ENCODE measurements at regions not wholly inside any gene's neighbourhood (a gene's known extent, or its start where the extent isn't known, plus 50 kb on each side); places are given as distances from the start of the nearest gene placed in this dataset.
A peak's percentile ranks its signal among the peaks of the same experiment; 100 is the strongest.

- H3K9ac ChIP-seq (ENCODE audit: low read length): no peak overlapping the region
- TF ChIP-seq POLR2AphosphoS5 (IDR thresholded peaks at IDR 0.05) (peak; percentile 47), SMC3 (conservative IDR thresholded peaks at IDR 0.05; ENCODE audit: poor library complexity) (no peak)
- H4K20me1 ChIP-seq (ENCODE audit: insufficient read depth): no peaks in the 10 kb centered on the region
- H3K36me3 ChIP-seq (ENCODE audit: insufficient read depth, low read length): no peaks in the 10 kb centered on the region
- H3F3A ChIP-seq (ENCODE audit: insufficient read depth, low read length, poor library complexity, severe bottlenecking): no peaks in the 10 kb centered on the region
- H3K4me2 ChIP-seq (ENCODE audit: low read length): no peak overlapping the region
- H3K27me3 ChIP-seq (ENCODE audit: insufficient read depth, low read depth, low read length): no peaks in the 10 kb centered on the region
- no peaks in the 10 kb centered on the region for H3K9me3 ChIP-seq (ENCODE audit: low read length)
- H3K9me2 ChIP-seq (ENCODE audit: insufficient read depth, low read length): no peaks in the 10 kb centered on the region
- H2AFZ ChIP-seq (ENCODE audit: low read depth, low read length): no peak overlapping the region
- H3K79me2 ChIP-seq (replicated peaks; ENCODE audit: insufficient read depth, low read length): no peaks in the 10 kb centered on the region
- H3K4me3 ChIP-seq (ENCODE audit: low read length): no peak overlapping the region
- no peak overlapping the region for H3K27ac ChIP-seq (ENCODE audit: low read length)
Observed at GRCh38 chr1:80566123-80566522, 1234.6 kb upstream of the ADGRL2 start.

GRCh38 chr1:80565406-80565805, 1235.3 kb upstream of the ADGRL2 start:
- Histone ChIP-seq H3K27ac (ENCODE audit: low read length) (no peak overlapping the region), H3K79me2 (replicated peaks; ENCODE audit: insufficient read depth, low read length) (no peaks in the 10 kb centered on the region), H3F3A (ENCODE audit: insufficient read depth, low read length, poor library complexity, severe bottlenecking) (no peaks in the 10 kb centered on the region), H4K20me1 (ENCODE audit: insufficient read depth) (no peaks in the 10 kb centered on the region), H2AFZ (ENCODE audit: low read depth, low read length) (no peak overlapping the region), H3K36me3 (ENCODE audit: insufficient read depth, low read length) (no peaks in the 10 kb centered on the region), H3K27me3 (ENCODE audit: insufficient read depth, low read depth, low read length) (no peaks in the 10 kb centered on the region), H3K9me2 (ENCODE audit: insufficient read depth, low read length) (no peaks in the 10 kb centered on the region), H3K4me2 (ENCODE audit: low read length) (no peak overlapping the region), H3K9ac (ENCODE audit: low read length) (no peak overlapping the region), H3K4me3 (ENCODE audit: low read length) (no peak overlapping the region), H3K9me3 (ENCODE audit: low read length) (no peaks in the 10 kb centered on the region)
- TF ChIP-seq CTCF (IDR thresholded peaks at IDR 0.05; ENCODE audit: poor library complexity, severe bottlenecking) (no peak), POLR2AphosphoS5 (IDR thresholded peaks at IDR 0.05) (no peak), TAF1 (IDR thresholded peaks at IDR 0.05; ENCODE audit: low read depth) (no peak), REST (IDR thresholded peaks at IDR 0.05; ENCODE audit: borderline replicate concordance) (no peak), RAD21 (conservative IDR thresholded peaks at IDR 0.05) (no peak), MXI1 (conservative IDR thresholded peaks at IDR 0.05; ENCODE audit: poor library complexity, severe bottlenecking) (no peak), SMC3 (conservative IDR thresholded peaks at IDR 0.05; ENCODE audit: poor library complexity) (no peak), EZH2 (IDR thresholded peaks at IDR 0.05; ENCODE audit: borderline replicate concordance, insufficient read depth, low read length, poor library complexity, severe bottlenecking) (no peak), EP300 (conservative IDR thresholded peaks at IDR 0.05; ENCODE audit: poor library complexity, severe bottlenecking) (no peak)

GRCh38 chr1:80542231-80542630, 1258.5 kb upstream of the ADGRL2 start:
- H4K20me1 ChIP-seq (ENCODE audit: insufficient read depth): no peaks in the 10 kb centered on the region
- H3K4me3 ChIP-seq (ENCODE audit: low read length): no peak overlapping the region
- no peak overlapping the region for H3K4me2 ChIP-seq (ENCODE audit: low read length)
- no peak overlapping the region for H3K27ac ChIP-seq (ENCODE audit: low read length)
- no peak overlapping the region for H3K9ac ChIP-seq (ENCODE audit: low read length)
- no peak for TF ChIP-seq POLR2AphosphoS5 (IDR thresholded peaks at IDR 0.05)
- TF ChIP-seq TAF1 (IDR thresholded peaks at IDR 0.05; ENCODE audit: low read depth): no peak
- no peak for TF ChIP-seq REST (IDR thresholded peaks at IDR 0.05; ENCODE audit: borderline replicate concordance)
- no peaks in the 10 kb centered on the region for H3K36me3 ChIP-seq (ENCODE audit: insufficient read depth, low read length)
- no peaks in the 10 kb centered on the region for H3K27me3 ChIP-seq (ENCODE audit: insufficient read depth, low read depth, low read length)
- H3K79me2 ChIP-seq (replicated peaks; ENCODE audit: insufficient read depth, low read length): no peaks in the 10 kb centered on the region
- H3K9me3 ChIP-seq (ENCODE audit: low read length): no peaks in the 10 kb centered on the region
- H3F3A ChIP-seq (ENCODE audit: insufficient read depth, low read length, poor library complexity, severe bottlenecking): no peaks in the 10 kb centered on the region
- H3K9me2 ChIP-seq (ENCODE audit: insufficient read depth, low read length): no peaks in the 10 kb centered on the region
- no peak overlapping the region for H2AFZ ChIP-seq (ENCODE audit: low read depth, low read length)

Measured in neural cell (in vitro differentiated cells).